Hepatocyte (in vitro differentiated cells): ENCODE measurements at regions not wholly inside any gene's neighbourhood (a gene's known extent, or its start where the extent isn't known, plus 50 kb on each side); places are given as distances from the start of the nearest gene placed in this dataset.

Source experiments
- CTCF ChIP-seq: fragments of 200-600 bp; sonication (generic); IDR thresholded peaks from 2 replicates; pipeline ENCODE4 v1.5.1; 2016; ENCODE audit warnings: antibody characterized with exemption, mild to moderate bottlenecking; ENCODE audit not compliant: poor library complexity
- EZH2 ChIP-seq: fragments of 200-600 bp; sonication (generic); IDR thresholded peaks from 2 replicates; pipeline ENCODE4 v1.6.1; 2016; ENCODE audit warnings: antibody characterized with exemption, mild to moderate bottlenecking, borderline replicate concordance
- EZH2phosphoT487 ChIP-seq: fragments of 200-600 bp; sonication (generic); IDR thresholded peaks from one replicate; pipeline ENCODE4 v1.6.1; 2018; ENCODE audit warnings: antibody characterized with exemption, mild to moderate bottlenecking, low read depth, moderate library complexity; ENCODE audit not compliant: unreplicated experiment, severe bottlenecking

- TF ChIP-seq CTCF (no peak), EZH2 (no peak), EZH2phosphoT487 (no peak)
These were observed 114.2 kb upstream of the PTPN1 start for GRCh38 chr20:50395914-50396488.
